ENCODE measurements at regions not wholly inside any gene's neighbourhood (a gene's known extent, or its start where the extent isn't known, plus 50 kb on each side); places are given as distances from the start of the nearest gene placed in this dataset.

DNA sequence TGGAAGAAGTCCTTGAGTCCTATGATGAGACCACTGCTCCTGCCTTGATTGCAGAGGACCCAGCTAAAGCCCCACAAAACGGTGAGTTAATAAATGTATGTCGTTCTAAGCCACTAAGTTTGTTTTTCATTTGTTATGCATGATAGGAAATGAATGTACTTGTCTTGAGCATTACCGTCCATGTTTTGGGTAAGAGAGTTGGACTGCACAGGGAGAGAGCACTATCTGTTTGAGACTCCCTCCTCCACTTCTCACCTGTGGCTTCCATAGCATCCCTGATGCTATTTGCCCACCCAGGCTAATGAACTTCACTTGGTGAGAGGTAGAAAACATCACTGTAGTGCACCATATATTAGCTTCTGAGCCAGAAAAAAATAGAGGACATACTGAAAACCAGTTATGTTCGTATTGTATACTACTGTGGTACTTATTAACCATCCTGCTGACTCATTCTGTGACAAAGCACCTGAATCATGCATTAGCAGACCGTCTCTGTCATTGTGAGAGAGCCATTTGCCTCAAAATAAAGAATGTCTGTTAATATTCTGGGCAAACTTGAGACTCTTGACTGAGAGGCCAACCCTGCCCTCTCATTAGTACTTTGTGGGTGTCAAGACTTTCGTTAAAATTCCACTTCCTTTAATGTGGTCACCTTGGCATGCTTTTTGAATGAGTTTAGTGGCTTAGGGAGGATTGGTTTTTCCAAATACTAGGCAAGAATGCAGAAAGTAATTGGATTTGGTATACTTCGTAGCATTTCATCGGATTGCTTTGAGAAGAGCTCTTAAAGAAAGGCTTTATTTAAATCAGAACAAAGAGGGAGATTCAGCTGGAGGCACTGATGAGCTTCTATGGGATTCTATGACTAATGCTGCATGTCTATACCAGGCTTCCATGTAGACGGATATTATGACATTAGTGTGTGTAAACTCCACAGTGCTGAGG, 99.3 kb upstream of the GRPR start:
- no peaks in the 10 kb centered on the region for H3K9me3 ChIP-seq (ENCODE audit: control insufficient read depth, low read depth, low read length)
- no peaks in the 10 kb centered on the region for H3K36me3 ChIP-seq (ENCODE audit: control insufficient read depth, low read depth, low read length)
- H3K27me3 ChIP-seq (ENCODE audit: control insufficient read depth, insufficient read depth, low read length): no peaks in the 10 kb centered on the region
- H3K9ac ChIP-seq (ENCODE audit: low read length): no peak overlapping the region
- no peak overlapping the region for H3K27ac ChIP-seq (ENCODE audit: low read length)
- H3K4me1 ChIP-seq (ENCODE audit: control insufficient read depth, low read depth, low read length): no peaks in the 10 kb centered on the region
- no peak overlapping the region for H3K4me3 ChIP-seq (ENCODE audit: low read length)

DNA sequence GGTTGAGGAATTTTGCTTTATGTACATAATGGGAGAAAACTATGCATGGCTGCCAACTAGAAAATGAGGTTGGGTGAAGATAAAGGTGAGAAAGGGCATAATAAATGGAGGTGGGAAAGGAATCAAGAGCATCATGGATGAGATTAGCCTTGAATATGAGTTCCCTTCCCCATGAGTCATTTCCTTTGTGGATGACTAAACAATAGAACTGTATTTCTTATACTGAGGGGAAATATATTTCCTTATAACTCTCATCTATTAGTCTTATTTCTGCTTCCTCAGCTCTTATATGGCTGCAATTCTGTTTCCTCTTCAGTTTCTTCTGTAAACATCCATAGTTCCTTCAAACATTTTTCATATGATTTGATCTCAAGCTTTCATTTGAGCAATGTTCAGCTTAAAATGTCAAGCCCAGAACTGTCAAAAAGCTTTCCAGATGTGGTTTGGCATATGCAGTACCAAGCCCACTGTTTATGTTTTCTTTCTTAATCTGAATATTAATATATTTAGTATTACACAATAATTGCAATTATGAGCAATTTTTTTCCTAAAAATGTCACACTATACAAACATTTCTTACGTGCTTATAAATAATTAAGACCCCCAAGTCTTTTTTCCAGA, 100.7 kb upstream of the GRPR start:
- H3K9me3 ChIP-seq (ENCODE audit: control insufficient read depth, low read depth, low read length): no peaks in the 10 kb centered on the region
- no peaks in the 10 kb centered on the region for H3K27me3 ChIP-seq (ENCODE audit: control insufficient read depth, insufficient read depth, low read length)
- no peak overlapping the region for H3K9ac ChIP-seq (ENCODE audit: low read length)
- no peak overlapping the region for H3K4me3 ChIP-seq (ENCODE audit: low read length)
- H3K27ac ChIP-seq (ENCODE audit: low read length): no peak overlapping the region
- peaks cover 5% of the 10 kb centered on the region for H3K4me1 ChIP-seq (ENCODE audit: control insufficient read depth, low read depth, low read length)
- H3K36me3 ChIP-seq (ENCODE audit: control insufficient read depth, low read depth, low read length): no peaks in the 10 kb centered on the region

- no peak overlapping the region for H3K9ac ChIP-seq (ENCODE audit: low read length)
- H3K9me3 ChIP-seq (ENCODE audit: control insufficient read depth, low read depth, low read length): no peaks in the 10 kb centered on the region
- H3K36me3 ChIP-seq (ENCODE audit: control insufficient read depth, low read depth, low read length): no peaks in the 10 kb centered on the region
- no peaks in the 10 kb centered on the region for H3K27me3 ChIP-seq (ENCODE audit: control insufficient read depth, insufficient read depth, low read length)
- H3K4me3 ChIP-seq (ENCODE audit: low read length): no peak overlapping the region
- H3K27ac ChIP-seq (ENCODE audit: low read length): no peak overlapping the region
- H3K4me1 ChIP-seq (ENCODE audit: control insufficient read depth, low read depth, low read length): peaks cover 7% of the 10 kb centered on the region
Observed at GRCh38 chrX:16018291-16018690, 105.1 kb upstream of the GRPR start.

DNA sequence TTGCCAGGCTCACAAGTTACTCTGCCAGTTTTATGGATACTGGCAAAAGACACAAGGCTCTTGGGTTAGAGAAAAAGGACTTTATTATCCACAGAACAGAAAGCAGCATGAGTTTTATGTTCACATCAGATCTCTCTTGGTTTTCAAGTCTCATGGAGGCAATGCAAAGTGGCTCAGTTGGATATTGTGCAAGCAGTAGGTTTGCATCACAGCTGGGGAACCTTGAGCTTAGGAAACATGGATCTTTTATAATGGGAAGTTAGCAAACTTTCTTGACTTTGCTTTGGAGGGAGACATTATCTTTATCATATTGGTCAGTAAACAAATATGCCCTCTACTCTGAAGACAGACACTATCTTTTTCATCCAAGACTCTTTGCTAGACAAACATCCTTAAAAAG, 109.2 kb upstream of the GRPR start:
- no peak overlapping the region for H3K9ac ChIP-seq (ENCODE audit: low read length)
- no peaks in the 10 kb centered on the region for H3K36me3 ChIP-seq (ENCODE audit: control insufficient read depth, low read depth, low read length)
- H3K4me3 ChIP-seq (ENCODE audit: low read length): no peak overlapping the region
- H3K27me3 ChIP-seq (ENCODE audit: control insufficient read depth, insufficient read depth, low read length): no peaks in the 10 kb centered on the region
- no peak overlapping the region for H3K27ac ChIP-seq (ENCODE audit: low read length)
- peaks cover 7% of the 10 kb centered on the region for H3K4me1 ChIP-seq (ENCODE audit: control insufficient read depth, low read depth, low read length)
- no peaks in the 10 kb centered on the region for H3K9me3 ChIP-seq (ENCODE audit: control insufficient read depth, low read depth, low read length)

GRCh38 chrX:16012250-16012649, 111.1 kb upstream of the GRPR start:
- no peak overlapping the region for H3K27ac ChIP-seq (ENCODE audit: low read length)
- H3K27me3 ChIP-seq (ENCODE audit: control insufficient read depth, insufficient read depth, low read length): no peaks in the 10 kb centered on the region
- no peak overlapping the region for H3K4me3 ChIP-seq (ENCODE audit: low read length)
- H3K9me3 ChIP-seq (ENCODE audit: control insufficient read depth, low read depth, low read length): no peaks in the 10 kb centered on the region
- H3K4me1 ChIP-seq (ENCODE audit: control insufficient read depth, low read depth, low read length): no peaks in the 10 kb centered on the region
- no peaks in the 10 kb centered on the region for H3K36me3 ChIP-seq (ENCODE audit: control insufficient read depth, low read depth, low read length)
- no peak overlapping the region for H3K9ac ChIP-seq (ENCODE audit: low read length)

GRCh38 chrX:16005917-16006316, 117.4 kb upstream of the GRPR start:
- no peaks in the 10 kb centered on the region for H3K36me3 ChIP-seq (ENCODE audit: control insufficient read depth, low read depth, low read length)
- H3K9me3 ChIP-seq (ENCODE audit: control insufficient read depth, low read depth, low read length): peaks cover 3% of the 10 kb centered on the region
- no peak overlapping the region for H3K27ac ChIP-seq (ENCODE audit: low read length)
- H3K9ac ChIP-seq (ENCODE audit: low read length): no peak overlapping the region
- no peak overlapping the region for H3K4me3 ChIP-seq (ENCODE audit: low read length)
- no peaks in the 10 kb centered on the region for H3K27me3 ChIP-seq (ENCODE audit: control insufficient read depth, insufficient read depth, low read length)
- H3K4me1 ChIP-seq (ENCODE audit: control insufficient read depth, low read depth, low read length): no peaks in the 10 kb centered on the region

DNA sequence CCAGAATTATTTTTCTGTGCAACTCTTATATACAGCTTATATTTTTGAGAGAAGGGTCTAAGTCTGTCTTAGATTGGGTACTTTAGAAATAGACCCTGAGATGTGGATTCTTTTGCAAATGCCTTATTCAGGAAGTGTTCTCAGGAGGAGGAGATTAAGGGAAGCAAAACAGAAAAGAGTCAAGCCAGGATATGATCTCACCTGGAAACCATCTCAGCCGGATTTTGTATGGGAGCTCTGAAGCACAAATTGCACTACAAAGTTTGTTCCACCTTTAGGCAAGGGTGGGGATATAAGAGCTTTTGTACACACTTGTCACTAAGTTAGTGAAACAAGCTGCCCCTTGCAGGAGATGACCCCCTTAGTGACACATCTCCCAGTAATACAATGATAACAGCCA, 121.2 kb upstream of the GRPR start:
- Histone ChIP-seq H3K4me1 (ENCODE audit: control insufficient read depth, low read depth, low read length) (no peaks in the 10 kb centered on the region), H3K9me3 (ENCODE audit: control insufficient read depth, low read depth, low read length) (peaks cover 3% of the 10 kb centered on the region), H3K36me3 (ENCODE audit: control insufficient read depth, low read depth, low read length) (no peaks in the 10 kb centered on the region), H3K4me3 (ENCODE audit: low read length) (no peak overlapping the region), H3K9ac (ENCODE audit: low read length) (no peak overlapping the region), H3K27ac (ENCODE audit: low read length) (no peak overlapping the region), H3K27me3 (ENCODE audit: control insufficient read depth, insufficient read depth, low read length) (no peaks in the 10 kb centered on the region)

GRCh38 chrX:15998350-15998749, 125.0 kb upstream of the GRPR start:
- Histone ChIP-seq H3K4me1 (ENCODE audit: control insufficient read depth, low read depth, low read length) (no peaks in the 10 kb centered on the region), H3K27ac (ENCODE audit: low read length) (no peak overlapping the region), H3K27me3 (ENCODE audit: control insufficient read depth, insufficient read depth, low read length) (no peaks in the 10 kb centered on the region), H3K9me3 (ENCODE audit: control insufficient read depth, low read depth, low read length) (peaks cover 3% of the 10 kb centered on the region), H3K4me3 (ENCODE audit: low read length) (no peak overlapping the region), H3K36me3 (ENCODE audit: control insufficient read depth, low read depth, low read length) (no peaks in the 10 kb centered on the region), H3K9ac (ENCODE audit: low read length) (no peak overlapping the region)

GRCh38 chrX:15989716-15990115, 133.6 kb upstream of the GRPR start:
- H3K9me3 ChIP-seq (ENCODE audit: control insufficient read depth, low read depth, low read length): no peaks in the 10 kb centered on the region
- H3K36me3 ChIP-seq (ENCODE audit: control insufficient read depth, low read depth, low read length): no peaks in the 10 kb centered on the region
- no peak overlapping the region for H3K9ac ChIP-seq (ENCODE audit: low read length)
- H3K4me1 ChIP-seq (ENCODE audit: control insufficient read depth, low read depth, low read length): peaks cover 8% of the 10 kb centered on the region
- no peaks in the 10 kb centered on the region for H3K27me3 ChIP-seq (ENCODE audit: control insufficient read depth, insufficient read depth, low read length)
- H3K27ac ChIP-seq (ENCODE audit: low read length): no peak overlapping the region
- H3K4me3 ChIP-seq (ENCODE audit: low read length): no peak overlapping the region

DNA sequence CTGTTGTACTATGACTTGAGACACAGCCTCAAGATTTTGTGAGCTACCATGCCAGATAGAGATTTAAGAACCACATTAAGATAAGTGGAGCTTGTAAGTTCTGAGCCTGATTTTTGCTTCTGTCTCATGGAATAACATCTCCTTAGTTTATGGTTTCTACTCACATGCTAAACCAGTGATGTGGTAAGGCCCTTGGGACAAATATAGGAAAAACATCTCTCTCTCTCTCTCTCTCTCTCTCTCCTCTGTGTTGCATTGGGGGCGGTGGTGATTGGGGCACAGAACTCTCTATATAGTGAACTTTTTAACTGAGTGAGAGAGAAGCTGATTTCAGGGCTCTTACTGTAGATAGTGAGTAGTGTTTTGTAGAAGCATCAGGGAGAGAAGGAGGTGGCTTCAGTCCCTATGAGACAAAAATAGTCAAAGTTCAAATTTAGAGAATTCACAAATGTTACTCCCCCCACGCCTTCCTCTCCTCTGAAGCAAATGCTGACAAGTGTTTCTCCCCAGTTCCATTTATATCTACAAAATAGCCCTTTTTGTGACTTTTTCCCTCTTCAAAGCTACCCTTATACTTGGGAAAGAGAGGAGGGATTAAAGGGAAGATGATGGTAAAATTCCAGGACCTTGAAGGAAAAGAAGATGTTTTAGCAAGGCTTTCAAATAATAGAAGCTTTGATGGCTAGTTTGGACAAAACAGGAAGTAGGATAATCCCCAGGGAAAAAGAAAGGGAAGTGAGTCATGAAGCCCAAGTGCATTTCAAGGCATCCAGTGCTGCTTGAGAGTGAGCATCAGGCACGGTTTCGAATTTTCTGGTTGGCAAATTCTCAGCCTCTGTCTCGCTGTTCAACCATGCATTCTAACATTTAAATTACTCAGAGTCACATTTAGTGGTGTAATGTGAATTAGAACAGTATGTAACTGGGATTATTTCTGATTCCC, 134.3 kb upstream of the AP1S2 start:
- no peak overlapping the region for H3K9ac ChIP-seq (ENCODE audit: low read length)
- no peaks in the 10 kb centered on the region for H3K36me3 ChIP-seq (ENCODE audit: control insufficient read depth, low read depth, low read length)
- H3K27me3 ChIP-seq (ENCODE audit: control insufficient read depth, insufficient read depth, low read length): no peaks in the 10 kb centered on the region
- no peaks in the 10 kb centered on the region for H3K9me3 ChIP-seq (ENCODE audit: control insufficient read depth, low read depth, low read length)
- H3K27ac ChIP-seq (ENCODE audit: low read length): no peak overlapping the region
- H3K4me1 ChIP-seq (ENCODE audit: control insufficient read depth, low read depth, low read length): peaks cover 8% of the 10 kb centered on the region
- H3K4me3 ChIP-seq (ENCODE audit: low read length): no peak overlapping the region

- no peak overlapping the region for H3K9ac ChIP-seq (ENCODE audit: low read length)
- no peaks in the 10 kb centered on the region for H3K27me3 ChIP-seq (ENCODE audit: control insufficient read depth, insufficient read depth, low read length)
- H3K9me3 ChIP-seq (ENCODE audit: control insufficient read depth, low read depth, low read length): no peaks in the 10 kb centered on the region
- H3K4me3 ChIP-seq (ENCODE audit: low read length): no peak overlapping the region
- no peaks in the 10 kb centered on the region for H3K36me3 ChIP-seq (ENCODE audit: control insufficient read depth, low read depth, low read length)
- H3K4me1 ChIP-seq (ENCODE audit: control insufficient read depth, low read depth, low read length): peaks cover 8% of the 10 kb centered on the region
- H3K27ac ChIP-seq (ENCODE audit: low read length): no peak overlapping the region
Observed at GRCh38 chrX:15985937-15986336, 131.3 kb upstream of the AP1S2 start.
